ENCODE measurements at regions not wholly inside any gene's neighbourhood (a gene's known extent, or its start where the extent isn't known, plus 50 kb on each side); places are given as distances from the start of the nearest gene placed in this dataset.

DNA sequence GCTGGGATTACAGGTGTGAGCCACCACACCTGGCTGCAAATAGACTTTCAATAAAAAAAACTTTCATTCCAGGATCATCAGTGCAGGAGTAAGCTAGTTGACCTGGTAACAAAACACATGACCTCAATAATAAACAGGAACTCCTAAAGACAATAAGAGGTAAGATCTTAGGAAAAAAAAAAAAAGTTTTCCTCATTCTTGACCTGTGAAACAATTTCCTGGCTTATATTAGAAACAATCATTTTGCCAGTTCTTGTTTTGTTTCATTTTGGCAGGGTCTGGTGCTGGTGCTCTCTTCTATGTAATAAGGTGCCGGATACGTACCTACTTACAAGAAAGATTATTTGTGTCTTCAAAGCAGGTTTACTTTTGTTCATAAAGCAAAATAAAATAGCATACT lies 90.6 kb upstream of the AMN1 start:
- FAIRE-seq (no peak), DNase-seq (ENCODE audit: extremely low read depth in 1 of 4, low spot score in 3 of 4) (no peak), ATAC-seq (no peak)
- BruUV-seq (replicated peaks): no TSS peak
- Histone ChIP-seq H3K9me3 (replicated peaks; ENCODE audit: control insufficient read depth, insufficient read depth, low read depth, low read length) (no peaks in the 10 kb centered on the region), H3K4me3 (no peak overlapping the region), H3K9me1 (ENCODE audit: control insufficient read depth, insufficient read depth, low read length) (no peaks in the 10 kb centered on the region), H3K36me3 (ENCODE audit: control insufficient read depth, insufficient read depth, low read length) (no peaks in the 10 kb centered on the region), H4K20me1 (replicated peaks; ENCODE audit: control insufficient read depth, insufficient read depth, low read length) (no peaks in the 10 kb centered on the region), H3K9ac (ENCODE audit: insufficient read depth in 1 of 2, low read depth in 2 of 2, low read length in 2 of 2) (no peak overlapping the region), H2AFZ (ENCODE audit: low read depth, low read length) (no peak overlapping the region), H3K27ac (ENCODE audit: extremely low read depth, low read depth, low read length) (no peak overlapping the region), H3K79me2 (ENCODE audit: control insufficient read depth, insufficient read depth, low read length) (no peaks in the 10 kb centered on the region), H3K27me3 (ENCODE audit: control insufficient read depth in 2 of 2, insufficient read depth in 2 of 2, low read length in 2 of 2) (no peaks in the 10 kb centered on the region), H3K4me1 (replicated peaks in 1 of 2; ENCODE audit: control insufficient read depth in 2 of 2, insufficient read depth in 2 of 2, low read length in 2 of 2) (no peaks in the 10 kb centered on the region; a peak in 1 of 5 replicates), H3K4me2 (ENCODE audit: insufficient read depth, low read length) (no peak overlapping the region)
- CTCF ChIA-PET (ENCODE audit: low intra/inter-chr PET ratio): no interaction called here
- TF ChIP-seq KDM2B (CRISPR knock-in tag; IDR thresholded peaks at IDR 0.05): no peak
- TF ChIP-seq CREM (IDR thresholded peaks at IDR 0.05; ENCODE audit: low read depth): no peak
- no peak for TF ChIP-seq IFI16 (CRISPR knock-in tag; IDR thresholded peaks at IDR 0.05)
- TF ChIP-seq CAMTA2 (CRISPR knock-in tag; conservative IDR thresholded peaks at IDR 0.05): no peak
- in situ Hi-C loops (cut with MboI) (no loop called here), intact Hi-C loops (cut with micrococcal nuclease) (loop anchor here (10.0 kb wide), 1 partner anchor 135 kb away; no protein-coding TSS in a partner anchor)
- WGBS (ENCODE audit: insufficient coverage, low coverage, missing lambda C conversion rate): 91% methylated on average over 2 of the region's 2 CpGs
- POLR2A ChIA-PET: no interaction called here

DNA sequence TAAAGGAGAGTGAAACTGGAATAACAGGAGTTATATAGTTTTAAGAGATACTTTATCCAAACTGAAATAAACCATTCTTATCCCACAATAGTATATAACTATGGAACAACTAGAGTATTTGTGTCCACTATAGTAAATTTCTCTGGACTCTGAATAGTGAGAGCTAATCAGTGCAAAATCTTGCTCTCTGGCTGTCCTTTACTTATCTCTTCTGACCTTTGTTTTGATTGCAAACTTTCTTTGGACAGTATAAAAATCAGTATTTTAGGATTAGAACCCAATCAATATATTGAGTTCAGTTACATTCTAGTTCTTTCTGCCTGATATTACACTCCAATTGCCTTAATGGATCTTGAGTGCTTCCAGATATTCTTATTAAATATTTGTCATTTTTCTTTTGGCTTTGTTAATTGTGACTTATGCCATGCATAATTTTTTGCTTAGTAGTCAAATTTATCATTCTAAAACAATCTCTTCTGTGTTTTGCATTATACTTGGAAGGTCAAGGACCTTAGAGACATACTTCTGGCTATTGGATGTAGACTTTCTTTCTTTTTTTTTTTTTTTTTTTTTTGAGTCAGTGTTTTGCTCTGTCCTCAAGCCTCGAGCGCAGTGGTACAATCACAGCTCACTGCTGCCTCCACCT lies 89.9 kb upstream of the AMN1 start:
- no peak overlapping the region for H3K9ac ChIP-seq (ENCODE audit: insufficient read depth in 1 of 2, low read depth in 2 of 2, low read length in 2 of 2)
- DNase-seq (ENCODE audit: extremely low read depth in 1 of 4, low spot score in 3 of 4): no peak
- BruUV-seq (replicated peaks): no TSS peak
- no CpG with 5 or more reads among the region's 2 CpGs for WGBS (ENCODE audit: insufficient coverage, low coverage, missing lambda C conversion rate)
- no peak overlapping the region for H2AFZ ChIP-seq (ENCODE audit: low read depth, low read length)
- ChIA-PET CTCF (ENCODE audit: low intra/inter-chr PET ratio) (no interaction called here), POLR2A (interaction anchor here (0.6 kb wide), 1 partner anchor 1740 kb away, joined by 3 read pairs; no protein-coding TSS in a partner anchor)
- H3K9me1 ChIP-seq (ENCODE audit: control insufficient read depth, insufficient read depth, low read length): no peaks in the 10 kb centered on the region
- H4K20me1 ChIP-seq (replicated peaks; ENCODE audit: control insufficient read depth, insufficient read depth, low read length): no peaks in the 10 kb centered on the region
- H3K9me3 ChIP-seq (replicated peaks; ENCODE audit: control insufficient read depth, insufficient read depth, low read depth, low read length): no peaks in the 10 kb centered on the region
- in situ Hi-C loops (cut with MboI): no loop called here
- TF ChIP-seq, protein P1, sequence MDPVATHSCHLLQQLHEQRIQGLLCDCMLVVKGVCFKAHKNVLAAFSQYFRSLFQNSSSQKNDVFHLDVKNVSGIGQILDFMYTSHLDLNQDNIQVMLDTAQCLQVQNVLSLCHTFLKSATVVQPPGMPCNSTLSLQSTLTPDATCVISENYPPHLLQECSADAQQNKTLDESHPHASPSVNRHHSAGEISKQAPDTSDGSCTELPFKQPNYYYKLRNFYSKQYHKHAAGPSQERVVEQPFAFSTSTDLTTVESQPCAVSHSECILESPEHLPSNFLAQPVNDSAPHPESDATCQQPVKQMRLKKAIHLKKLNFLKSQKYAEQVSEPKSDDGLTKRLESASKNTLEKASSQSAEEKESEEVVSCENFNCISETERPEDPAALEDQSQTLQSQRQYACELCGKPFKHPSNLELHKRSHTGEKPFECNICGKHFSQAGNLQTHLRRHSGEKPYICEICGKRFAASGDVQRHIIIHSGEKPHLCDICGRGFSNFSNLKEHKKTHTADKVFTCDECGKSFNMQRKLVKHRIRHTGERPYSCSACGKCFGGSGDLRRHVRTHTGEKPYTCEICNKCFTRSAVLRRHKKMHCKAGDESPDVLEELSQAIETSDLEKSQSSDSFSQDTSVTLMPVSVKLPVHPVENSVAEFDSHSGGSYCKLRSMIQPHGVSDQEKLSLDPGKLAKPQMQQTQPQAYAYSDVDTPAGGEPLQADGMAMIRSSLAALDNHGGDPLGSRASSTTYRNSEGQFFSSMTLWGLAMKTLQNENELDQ (CRISPR knock-in tag; IDR thresholded peaks at IDR 0.05; ENCODE audit: borderline replicate concordance): no peak
- TF ChIP-seq ZNF766 (CRISPR knock-in tag; conservative IDR thresholded peaks at IDR 0.05) (no peak), ZZZ3 (IDR thresholded peaks at IDR 0.05) (no peak), MAFF (IDR thresholded peaks at IDR 0.05; ENCODE audit: low read length) (peak; percentile 62; the same call in 1 of the 2 replicates), MAFG (tag; conservative IDR thresholded peaks at IDR 0.05) (peak; percentile 57), MAFK (IDR thresholded peaks at IDR 0.05; ENCODE audit: low read length) (peak; percentile 56; the same call in 1 of the 2 replicates), C11orf30 (IDR thresholded peaks at IDR 0.05; ENCODE audit: low read depth) (peak; percentile 79), ZNF316 (IDR thresholded peaks at IDR 0.05) (peak; percentile 87)
- no peak overlapping the region for H3K27ac ChIP-seq (ENCODE audit: extremely low read depth, low read depth, low read length)
- no peak overlapping the region for H3K4me3 ChIP-seq
- H3K79me2 ChIP-seq (ENCODE audit: control insufficient read depth, insufficient read depth, low read length): no peaks in the 10 kb centered on the region
- H3K27me3 ChIP-seq (ENCODE audit: control insufficient read depth in 2 of 2, insufficient read depth in 2 of 2, low read length in 2 of 2): no peaks in the 10 kb centered on the region
- no peak for FAIRE-seq
- H3K4me2 ChIP-seq (ENCODE audit: insufficient read depth, low read length): no peak overlapping the region
- no peaks in the 10 kb centered on the region for H3K36me3 ChIP-seq (ENCODE audit: control insufficient read depth, insufficient read depth, low read length)
- ATAC-seq: no peak
- intact Hi-C loops (cut with micrococcal nuclease): loop anchor here (10.0 kb wide), 1 partner anchor 134 kb away; no protein-coding TSS in a partner anchor
- no peaks in the 10 kb centered on the region; a peak in 1 of 5 replicates for H3K4me1 ChIP-seq (replicated peaks in 1 of 2; ENCODE audit: control insufficient read depth in 2 of 2, insufficient read depth in 2 of 2, low read length in 2 of 2)

All from K562 (cell line).